IMR-90 (cell line): ENCODE measurements at regions not wholly inside any gene's neighbourhood (a gene's known extent, or its start where the extent isn't known, plus 50 kb on each side); places are given as distances from the start of the nearest gene placed in this dataset.

Experiments
- ATAC-seq: fragments of 200-7000 bp; cut with Tn5 transposase; 2 replicates; pipeline ENCODE4 v1.9.1; 2020; ENCODE audit warnings: low read depth, mild to moderate bottlenecking, moderate library complexity
- BruUV-seq: library from RNA; stranded (reverse); fragments of 400-500 nt; replicated peaks from 2 replicates; lab custom pipeline; 2021; lab: Mats Ljungman, UMichigan
- CTCF ChIA-PET: fragments of 300-600 bp; formaldehyde crosslinking; extraction: SDS; loops from one replicate; lab custom pipeline; 2021; ENCODE audit warnings: antibody characterized with exemption; lab: Yijun Ruan, JAX
- POLR2A ChIA-PET: fragments of 300-600 bp; sonication (Branson Sonifier 250); formaldehyde crosslinking; loops from one replicate; lab custom pipeline; 2022; ENCODE audit warnings: antibody characterized with exemption; ENCODE audit not compliant: unreplicated experiment; lab: Charles Lee
- DNase-seq: peaks from one replicate; pipeline ENCODE4 v3.0.0; 2013
- H2AFZ ChIP-seq: replicated peaks from 2 replicates; pipeline ENCODE3; 2013; ENCODE audit warnings: low read length, mild to moderate bottlenecking; ENCODE audit not compliant: poor library complexity
- H2AK5ac ChIP-seq: 2 replicates; pipeline ENCODE4 v1.6.1; 2013; ENCODE audit warnings: low read depth, low read length, inconsistent platforms
- H2AK9ac ChIP-seq: replicated peaks from 2 replicates; pipeline ENCODE3; 2013; ENCODE audit warnings: mild to moderate bottlenecking, low read depth, low read length, moderate library complexity; ENCODE audit not compliant: poor library complexity
- H2BK120ac ChIP-seq: 2 replicates; pipeline ENCODE4 v1.6.1; 2013; ENCODE audit warnings: low read depth, low read length, inconsistent platforms
- H2BK15ac ChIP-seq: 3 replicates; pipeline ENCODE4 v1.6.1; 2013; ENCODE audit warnings: low read depth, low read length, inconsistent platforms
- H2BK20ac ChIP-seq: 2 replicates; pipeline ENCODE4 v1.6.1; 2013; ENCODE audit warnings: low read depth, mild to moderate bottlenecking, inconsistent platforms, low read length, moderate library complexity
- H2BK5ac ChIP-seq: 2 replicates; pipeline ENCODE4 v1.6.1; 2013; ENCODE audit warnings: mild to moderate bottlenecking, low read depth, low read length, inconsistent platforms; ENCODE audit not compliant: poor library complexity, severe bottlenecking
- H3K14ac ChIP-seq: replicated peaks from 2 replicates; pipeline ENCODE4 v1.6.1; 2013; ENCODE audit warnings: low read depth, low read length, inconsistent platforms
- H3K18ac ChIP-seq: 2 replicates; pipeline ENCODE4 v1.6.1; 2013; ENCODE audit warnings: low read depth, low read length, control low read depth
- H3K23ac ChIP-seq: 2 replicates; pipeline ENCODE4 v1.6.1; 2013; ENCODE audit warnings: low read depth, low read length, inconsistent platforms
- H3K27ac ChIP-seq: 2 replicates; pipeline ENCODE4 v1.5.1; 2013; ENCODE audit warnings: mild to moderate bottlenecking, control low read depth, low read length; ENCODE audit not compliant: insufficient read depth
- H3K27me3 ChIP-seq: 2 replicates; pipeline ENCODE4 v1.6.1; 2013; ENCODE audit warnings: low read length; ENCODE audit not compliant: control insufficient read depth, insufficient read depth
- H3K36me3 ChIP-seq: 2 replicates; pipeline ENCODE4 v1.6.1; 2013; ENCODE audit warnings: low read length, mixed read lengths; ENCODE audit not compliant: control insufficient read depth, insufficient read depth
- H3K4ac ChIP-seq: 2 replicates; pipeline ENCODE4 v1.6.1; 2013; ENCODE audit warnings: low read depth, low read length, inconsistent platforms
- H3K4me1 ChIP-seq: 2 replicates; pipeline ENCODE4 v1.6.1; 2013; ENCODE audit warnings: low read length, mixed read lengths; ENCODE audit not compliant: control insufficient read depth, insufficient read depth
- H3K4me2 ChIP-seq: 2 replicates; pipeline ENCODE4 v1.6.1; 2013; ENCODE audit warnings: low read depth, mild to moderate bottlenecking, control low read depth, low read length, moderate library complexity
- H3K4me3 ChIP-seq: 2 replicates; pipeline ENCODE4 v1.5.1; 2013; ENCODE audit warnings: low read depth, mild to moderate bottlenecking, control low read depth, low read length, moderate library complexity; ENCODE audit not compliant: insufficient read depth
- H3K56ac ChIP-seq: 2 replicates; pipeline ENCODE4 v1.6.1; 2013; ENCODE audit warnings: low read length, inconsistent platforms; ENCODE audit not compliant: insufficient read depth; ENCODE audit errors: extremely low read depth
- H3K79me1 ChIP-seq, 2 experiments: 2 replicates each; pipeline ENCODE4 v1.6.1; 2013; ENCODE audit warnings: low read length in 2 of 2, inconsistent platforms in 1 of 2, low read depth in 1 of 2
- H3K9ac ChIP-seq: 2 replicates; pipeline ENCODE4 v1.6.1; 2013; ENCODE audit warnings: low read depth, low read length, control low read depth
- H3K9me1 ChIP-seq: 2 replicates; pipeline ENCODE4 v1.6.1; 2013; ENCODE audit warnings: low read length, inconsistent platforms; ENCODE audit not compliant: insufficient read depth
- H3K9me3 ChIP-seq: 2 replicates; pipeline ENCODE4 v1.6.1; 2013; ENCODE audit warnings: low read length; ENCODE audit not compliant: control insufficient read depth, insufficient read depth
- H4K20me1 ChIP-seq: 2 replicates; pipeline ENCODE4 v1.6.1; 2013; ENCODE audit warnings: low read length, inconsistent platforms; ENCODE audit not compliant: insufficient read depth
- H4K5ac ChIP-seq: 2 replicates; pipeline ENCODE4 v1.6.1; 2013; ENCODE audit warnings: mild to moderate bottlenecking, low read depth, low read length, control low read depth
- H4K8ac ChIP-seq, 2 experiments: 2 replicates each; pipeline ENCODE4 v1.6.1; 2013; ENCODE audit warnings: low read depth in 2 of 2, low read length in 2 of 2, control low read depth in 1 of 2, inconsistent platforms in 1 of 2
- H4K91ac ChIP-seq: 2 replicates; pipeline ENCODE4 v1.6.1; 2013; ENCODE audit warnings: low read depth, low read length, inconsistent platforms; ENCODE audit not compliant: insufficient read depth
- FOS ChIP-seq: fragments of 150-350 bp; IDR thresholded peaks from 2 replicates; pipeline ENCODE4 v1.6.1; 2016; ENCODE audit warnings: low read depth, low read length
- SMC3 ChIP-seq: fragments of 150-350 bp; IDR thresholded peaks from 2 replicates; pipeline ENCODE4 v1.6.1; 2016; ENCODE audit warnings: low read depth, mild to moderate bottlenecking, antibody characterized with exemption, low read length, moderate library complexity
- WGBS, 2 experiments: methylation state at CpG; one replicate each; pipeline versions ENCODE4 v1.1.5 to v1.1.7; 2013; ENCODE audit warnings: missing lambda C conversion rate in 2 of 2; ENCODE audit not compliant: insufficient read length in 1 of 2; ENCODE audit errors: extremely low coverage in 2 of 2; 5-methylcytosine and 5-hydroxymethylcytosine counted together
- dilution Hi-C: fragments of 300-500 bp; cut with HindIII; formaldehyde crosslinking; loops from one replicate; pipeline ENCODE4 v1.14.3; 2018; ENCODE audit warnings: low sequenced_read_pairs; ENCODE audit not compliant: unreplicated experiment
- in situ Hi-C: fragments of 300-500 bp; cut with MboI; formaldehyde crosslinking; loops from 3 replicates; pipeline ENCODE4 v1.14.3; 2019; ENCODE audit warnings: low sequenced_read_pairs, inconsistent platforms, mixed read lengths
- intact Hi-C: fragments of 100-400 bp; cut with micrococcal nuclease; formaldehyde crosslinking; loops from 2 replicates; pipeline ENCODE4 v1.10.0; 2022

GRCh38 chr2:196288006-196288538 lies 116.7 kb upstream of the STK17B start:
- Histone ChIP-seq H2AFZ (no peak overlapping the region), H2BK120ac (no peak overlapping the region), H3K14ac (no peak overlapping the region), H3K27me3 (no peaks in the 10 kb centered on the region), H3K4me1 (peaks cover 4% of the 10 kb centered on the region), H3K18ac (no peak overlapping the region), H3K9me3 (no peaks in the 10 kb centered on the region), H3K4me2 (no peak overlapping the region), H2AK5ac (peak overlapping the region; percentile 26; the same call in 1 of the 2 replicates), H3K4me3 (no peak overlapping the region), H3K9me1 (peaks cover 9% of the 10 kb centered on the region; the same call in 1 of the 2 replicates), H3K36me3 (no peaks in the 10 kb centered on the region), H2AK9ac (no peak overlapping the region), H2BK20ac (no peak overlapping the region), H4K20me1 (no peaks in the 10 kb centered on the region), H3K9ac (no peak overlapping the region), H3K23ac (no peak overlapping the region; the same call in 1 of the 2 replicates), H4K8ac (no peak overlapping the region), H3K56ac (no peak overlapping the region), H4K91ac (no peak overlapping the region; the same call in 1 of the 2 replicates), H3K27ac (no peak overlapping the region), H2BK5ac (no peak overlapping the region), H3K4ac (0 out of 2 replicates have a peak overlapping the region, but pooled peaks have one; percentile 13), H3K79me1 (no peaks in the 10 kb centered on the region), H2BK15ac (peak overlapping the region; percentile 63; the same call in 1 of the 3 replicates), H4K5ac (no peak overlapping the region)
- no peak for TF ChIP-seq FOS
- no peak for TF ChIP-seq SMC3
- in situ Hi-C loops (no loop called here), dilution Hi-C loops (no loop called here), intact Hi-C loops (no loop called here)
- DNase-seq (no peak), ATAC-seq (no peak)
- 100% methylated on average over 2 of the region's 5 CpGs; no CpG with 5 or more reads in 1 of the 2 experiments for WGBS, 2 experiments
- CTCF ChIA-PET: no interaction called here
- BruUV-seq: no TSS peak
- POLR2A ChIA-PET: no interaction called here
